DND-41 (cell line): ENCODE measurements at regions not wholly inside any gene's neighbourhood (a gene's known extent, or its start where the extent isn't known, plus 50 kb on each side); places are given as distances from the start of the nearest gene placed in this dataset.

Experiments
- EZH2 ChIP-seq: IDR thresholded peaks from 3 replicates; pipeline ENCODE4 v1.6.1; 2012; ENCODE audit warnings: borderline replicate concordance, low read depth, mild to moderate bottlenecking, moderate library complexity, low read length, inconsistent platforms; ENCODE audit not compliant: severe bottlenecking
- TF ChIP-seq, protein P1 (sequence below): IDR thresholded peaks from 2 replicates; pipeline ENCODE4 v1.5.1; 2012; ENCODE audit warnings: borderline replicate concordance, low read length, moderate library complexity, mild to moderate bottlenecking; ENCODE audit not compliant: poor library complexity, severe bottlenecking; ENCODE audit errors: extremely low read depth

GRCh38 chr11:24311974-24312373, 184.9 kb upstream of the LUZP2 start:
- TF ChIP-seq, protein P1, sequence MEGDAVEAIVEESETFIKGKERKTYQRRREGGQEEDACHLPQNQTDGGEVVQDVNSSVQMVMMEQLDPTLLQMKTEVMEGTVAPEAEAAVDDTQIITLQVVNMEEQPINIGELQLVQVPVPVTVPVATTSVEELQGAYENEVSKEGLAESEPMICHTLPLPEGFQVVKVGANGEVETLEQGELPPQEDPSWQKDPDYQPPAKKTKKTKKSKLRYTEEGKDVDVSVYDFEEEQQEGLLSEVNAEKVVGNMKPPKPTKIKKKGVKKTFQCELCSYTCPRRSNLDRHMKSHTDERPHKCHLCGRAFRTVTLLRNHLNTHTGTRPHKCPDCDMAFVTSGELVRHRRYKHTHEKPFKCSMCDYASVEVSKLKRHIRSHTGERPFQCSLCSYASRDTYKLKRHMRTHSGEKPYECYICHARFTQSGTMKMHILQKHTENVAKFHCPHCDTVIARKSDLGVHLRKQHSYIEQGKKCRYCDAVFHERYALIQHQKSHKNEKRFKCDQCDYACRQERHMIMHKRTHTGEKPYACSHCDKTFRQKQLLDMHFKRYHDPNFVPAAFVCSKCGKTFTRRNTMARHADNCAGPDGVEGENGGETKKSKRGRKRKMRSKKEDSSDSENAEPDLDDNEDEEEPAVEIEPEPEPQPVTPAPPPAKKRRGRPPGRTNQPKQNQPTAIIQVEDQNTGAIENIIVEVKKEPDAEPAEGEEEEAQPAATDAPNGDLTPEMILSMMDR, result no peak
- TF ChIP-seq EZH2, result no peak
